CD14-positive monocyte (primary cell): ENCODE measurements at regions not wholly inside any gene's neighbourhood (a gene's known extent, or its start where the extent isn't known, plus 50 kb on each side); places are given as distances from the start of the nearest gene placed in this dataset.

Source experiments
- DNase-seq, 3 donors: peaks; one replicate each; pipeline ENCODE4 v3.0.0-alpha.2; 2011 to 2022
- H2AFZ ChIP-seq: 2 replicates; pipeline ENCODE4 v1.6.0; 2012; ENCODE audit warnings: mild to moderate bottlenecking, low read depth, low read length, inconsistent platforms; ENCODE audit not compliant: insufficient read depth, poor library complexity, severe bottlenecking
- H3K27ac ChIP-seq, 2 donors: 1 replicate in 1 of 2; 2 replicates in 1 of 2; pipeline ENCODE4 v1.5.1; 2012 to 2013; ENCODE audit warnings: low read length in 2 of 2, control low read depth in 1 of 2, inconsistent platforms in 1 of 2, low read depth in 1 of 2, mild to moderate bottlenecking in 1 of 2
- H3K27me3 ChIP-seq, 2 donors: one replicate each; pipeline versions ENCODE4 v1.6.0 to v1.6.1; 2011 to 2013; ENCODE audit warnings: low read length in 2 of 2; ENCODE audit not compliant: control insufficient read depth in 2 of 2, insufficient read depth in 2 of 2
- H3K36me3 ChIP-seq, 2 donors: replicated peaks in 1 of 2; 1 replicate in 1 of 2; 2 replicates in 1 of 2; pipeline versions ENCODE4 v1.5.1 to v1.6.1; 2012 to 2013; ENCODE audit warnings: low read length in 2 of 2, control low read depth in 1 of 2, inconsistent platforms in 1 of 2, mild to moderate bottlenecking in 1 of 2; ENCODE audit not compliant: insufficient read depth in 2 of 2, control insufficient read depth in 1 of 2
- H3K4me1 ChIP-seq, 2 donors: 1 replicate in 1 of 2; 2 replicates in 1 of 2; pipeline versions ENCODE4 v1.5.1 to v1.6.1; 2012 to 2013; ENCODE audit warnings: low read length in 2 of 2, control low read depth in 1 of 2, inconsistent platforms in 1 of 2, mild to moderate bottlenecking in 1 of 2, moderate library complexity in 1 of 2; ENCODE audit not compliant: insufficient read depth in 2 of 2, control insufficient read depth in 1 of 2
- H3K4me2 ChIP-seq: replicated peaks from 2 replicates; pipeline ENCODE3; 2012; ENCODE audit warnings: low read length, moderate library complexity, mild to moderate bottlenecking; ENCODE audit not compliant: poor library complexity, severe bottlenecking; ENCODE audit errors: extremely low read depth
- H3K4me3 ChIP-seq, 3 experiments: fragments of 200-600 bp in 1 of 3; sonication (generic) in 1 of 3; replicated peaks in 1 of 3; 1 replicate in 2 of 3; 2 replicates in 1 of 3; pipeline ENCODE4 v1.5.1; 2011 to 2013; ENCODE audit warnings: low read length in 3 of 3, mild to moderate bottlenecking in 3 of 3, control low read depth in 2 of 3, low read depth in 2 of 3, inconsistent platforms in 1 of 3, moderate library complexity in 1 of 3
- H3K79me2 ChIP-seq: 2 replicates; pipeline ENCODE4 v1.6.0; 2012; ENCODE audit warnings: mild to moderate bottlenecking, control low read depth, inconsistent platforms, low read length, moderate library complexity; ENCODE audit not compliant: insufficient read depth
- H3K9ac ChIP-seq: 2 replicates; pipeline ENCODE4 v1.6.0; 2017; ENCODE audit warnings: low read length, mild to moderate bottlenecking; ENCODE audit not compliant: insufficient read depth, poor library complexity, severe bottlenecking
- H3K9me3 ChIP-seq, 2 donors: replicated peaks in 1 of 2; 1 replicate in 1 of 2; 2 replicates in 1 of 2; pipeline versions ENCODE4 v1.5.1 to v1.6.1; 2012 to 2013; ENCODE audit warnings: low read length in 2 of 2, control low read depth in 1 of 2; ENCODE audit not compliant: control insufficient read depth in 1 of 2, insufficient read depth in 1 of 2
- H4K20me1 ChIP-seq: 2 replicates; pipeline ENCODE4 v1.6.0; 2012; ENCODE audit warnings: mild to moderate bottlenecking, low read length, control low read depth, moderate library complexity; ENCODE audit not compliant: insufficient read depth
- H3K27ac Mint-ChIP-seq, 7 donors: one replicate each; pipeline ENCODE4 v1.8.0; 2020; ENCODE audit warnings: mild to moderate bottlenecking in 7 of 7, mixed read lengths in 7 of 7, moderate library complexity in 6 of 7, inconsistent platforms in 2 of 7
- H3K27me3 Mint-ChIP-seq, 3 donors: one replicate each; pipeline ENCODE4 v1.8.0; 2021 to 2022; ENCODE audit warnings: low read depth in 3 of 3, mild to moderate bottlenecking in 3 of 3, mixed read lengths in 3 of 3, moderate library complexity in 3 of 3, inconsistent platforms in 1 of 3
- H3K36me3 Mint-ChIP-seq, 2 donors: one replicate each; pipeline ENCODE4 v1.8.0; 2020; ENCODE audit warnings: mixed read lengths in 2 of 2, inconsistent platforms in 1 of 2, mild to moderate bottlenecking in 1 of 2
- H3K4me1 Mint-ChIP-seq: one replicate; pipeline ENCODE4 v1.8.0; 2020; ENCODE audit warnings: mild to moderate bottlenecking, mixed read lengths
- H3K4me3 Mint-ChIP-seq, 2 donors: one replicate each; pipeline ENCODE4 v1.8.0; 2020; ENCODE audit warnings: mild to moderate bottlenecking in 2 of 2, mixed read lengths in 2 of 2, moderate library complexity in 1 of 2
- H3K9me3 Mint-ChIP-seq, 7 donors: one replicate each; pipeline ENCODE4 v1.8.0; 2020 to 2022; ENCODE audit warnings: mixed read lengths in 7 of 7, mild to moderate bottlenecking in 6 of 7, moderate library complexity in 6 of 7, inconsistent platforms in 2 of 7
- CTCF ChIP-seq: fragments of 200-600 bp; IDR thresholded peaks from one replicate; pipeline ENCODE4 v1.8.0; 2022; ENCODE audit warnings: antibody characterized with exemption, mild to moderate bottlenecking
- WGBS: methylation state at CpG from one replicate; pipeline ENCODE4 v1.1.5; 2013; ENCODE audit warnings: missing lambda C conversion rate; ENCODE audit not compliant: insufficient coverage; 5-methylcytosine and 5-hydroxymethylcytosine counted together
- intact Hi-C, 2 donors: fragments of 100-400 bp; cut with micrococcal nuclease; formaldehyde crosslinking; loops; one replicate each; pipeline versions ENCODE4 v1.15.0 to v1.15.1; 2023

- TF ChIP-seq CTCF, result peak; percentile 24
- no peaks in the 10 kb centered on the region for H3K9me3 ChIP-seq
- no peaks in the 10 kb centered on the region for H3K79me2 ChIP-seq
- H3K27me3 Mint-ChIP-seq, result peaks cover 0 to 2% (median under 1%) of the 10 kb centered on the region in 3 donors
- no peak overlapping the region for H3K4me2 ChIP-seq
- WGBS, result no CpG with 5 or more reads among the region's 4 CpGs
- H3K4me3 ChIP-seq, result no peak overlapping the region
- no peaks in the 10 kb centered on the region for H3K36me3 ChIP-seq
- no peaks in the 10 kb centered on the region for H3K36me3 Mint-ChIP-seq
- no peak overlapping the region for H3K9ac ChIP-seq
- H3K4me1 ChIP-seq, result no peaks in the 10 kb centered on the region
- no peak overlapping the region for H3K27ac Mint-ChIP-seq
- H3K9me3 Mint-ChIP-seq, result peaks cover 0 to 7% (median 0%) of the 10 kb centered on the region in 7 donors
- H3K27me3 ChIP-seq, result no peaks in the 10 kb centered on the region
- no peaks in the 10 kb centered on the region for H3K4me1 Mint-ChIP-seq
- no peak overlapping the region for H3K4me3 Mint-ChIP-seq
- no peak overlapping the region for H2AFZ ChIP-seq
- DNase-seq, result peak in 1 of 3 donors; percentile 1
- intact Hi-C loops, result no loop called here
- H4K20me1 ChIP-seq, result no peaks in the 10 kb centered on the region
- H3K27ac ChIP-seq, result no peak overlapping the region
Observed at GRCh38 chr18:53909668-53910067, 314.8 kb downstream of the MBD2 start.

GRCh38 chr18:53907921-53908320 lies 316.5 kb downstream of the MBD2 start:
- Mint-ChIP-seq H3K27me3 (peaks cover 0 to 2% (median 0%) of the 10 kb centered on the region in 3 donors), H3K9me3 (peaks cover 0 to 8% (median 0%) of the 10 kb centered on the region in 7 donors), H3K27ac (no peak overlapping the region), H3K4me3 (no peak overlapping the region), H3K4me1 (no peaks in the 10 kb centered on the region), H3K36me3 (no peaks in the 10 kb centered on the region)
- H3K27ac ChIP-seq, result no peak overlapping the region
- H4K20me1 ChIP-seq, result no peaks in the 10 kb centered on the region
- intact Hi-C loops, result no loop called here
- no peak overlapping the region for H3K9ac ChIP-seq
- H3K79me2 ChIP-seq, result no peaks in the 10 kb centered on the region
- H3K9me3 ChIP-seq, result no peaks in the 10 kb centered on the region
- no peak for TF ChIP-seq CTCF
- no peaks in the 10 kb centered on the region for H3K36me3 ChIP-seq
- DNase-seq, result no peak
- no peak overlapping the region for H2AFZ ChIP-seq
- no peak overlapping the region for H3K4me2 ChIP-seq
- H3K4me3 ChIP-seq, result no peak overlapping the region
- no peaks in the 10 kb centered on the region for H3K4me1 ChIP-seq
- no peaks in the 10 kb centered on the region for H3K27me3 ChIP-seq
